ENCODE measurements at regions not wholly inside any gene's neighbourhood (a gene's known extent, or its start where the extent isn't known, plus 50 kb on each side); places are given as distances from the start of the nearest gene placed in this dataset.

DNA sequence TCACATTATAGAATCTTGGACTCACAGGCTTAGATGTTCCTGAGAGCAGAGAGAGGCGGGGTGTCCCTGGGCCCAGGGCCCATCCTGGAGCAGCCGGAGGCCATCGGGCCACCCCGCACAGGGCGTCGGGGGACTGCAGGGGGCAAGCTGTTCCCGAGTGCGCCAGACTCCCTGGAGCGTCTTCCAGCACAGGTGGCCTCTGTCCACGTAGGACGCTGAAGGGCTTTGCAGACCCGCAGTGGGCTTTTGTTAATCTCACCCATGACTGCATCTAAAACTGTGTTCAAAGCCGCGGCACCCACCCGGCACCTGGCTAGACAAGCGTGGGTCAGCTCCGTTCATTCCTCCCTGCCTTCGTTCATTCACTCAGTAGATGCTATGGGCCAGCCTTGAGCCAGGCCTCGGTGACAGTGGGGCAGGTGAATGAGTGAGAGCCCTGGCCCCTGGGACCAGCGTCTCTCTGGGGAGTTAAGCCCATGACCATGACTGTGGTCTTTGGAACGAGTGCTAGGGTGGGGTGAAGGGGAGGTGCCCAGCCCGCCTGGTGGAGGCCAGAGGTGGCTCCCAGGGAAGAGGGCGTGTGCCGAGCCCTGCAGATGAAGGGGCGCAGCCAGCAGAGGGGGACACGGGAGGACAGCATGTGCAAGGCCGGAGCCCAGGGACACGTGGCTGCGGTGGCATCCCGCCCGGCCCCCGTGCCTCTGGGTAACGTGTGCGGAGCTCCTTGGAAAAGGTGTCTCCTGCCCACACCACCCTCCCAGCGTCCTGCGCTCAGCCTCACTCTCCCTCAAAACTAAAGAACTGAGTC is 98.3 kb downstream of the HMX1 start:
- no peaks in the 10 kb centered on the region for H3K36me3 ChIP-seq (ENCODE audit: control insufficient read depth in 2 of 2, extremely low read depth in 1 of 2, insufficient read depth in 2 of 2, low read length in 2 of 2)
- no peak overlapping the region for H3K4me2 ChIP-seq (ENCODE audit: control insufficient read depth, extremely low read depth, insufficient read depth, low read depth, low read length)
- no peak for FAIRE-seq
- H3K4me1 ChIP-seq (ENCODE audit: control insufficient read depth, extremely low read depth, insufficient read depth, low read length), result no peaks in the 10 kb centered on the region
- H2AFZ ChIP-seq (ENCODE audit: control insufficient read depth, low read length), result no peak overlapping the region
- dilution Hi-C loops (cut with MboI; ENCODE audit: extremely low pct_ligation_motif_present, low sequenced_read_pairs), result no loop called here
- H4K20me1 ChIP-seq (ENCODE audit: control insufficient read depth, extremely low read depth, insufficient read depth, low read length), result no peaks in the 10 kb centered on the region
- H3K9ac ChIP-seq (ENCODE audit: control insufficient read depth, extremely low read depth, insufficient read depth, low read length), result no peak overlapping the region
- no peak for DNase-seq (ENCODE audit: low read depth, low spot score)
- no peak overlapping the region for H3K27ac ChIP-seq (ENCODE audit: control insufficient read depth, insufficient read depth, low read length)
- no peaks in the 10 kb centered on the region for H3K9me1 ChIP-seq (ENCODE audit: control insufficient read depth, extremely low read depth, insufficient read depth, low read length)
- peaks cover 2% of the 10 kb centered on the region for H3K9me3 ChIP-seq (ENCODE audit: control insufficient read depth, low read depth, low read length)
- H3K27me3 ChIP-seq (ENCODE audit: control insufficient read depth, extremely low read depth, insufficient read depth, low read length), result no peaks in the 10 kb centered on the region
- H3K4me3 ChIP-seq (ENCODE audit: control insufficient read depth in 2 of 3, extremely low read depth in 1 of 3, insufficient read depth in 2 of 3, low read depth in 1 of 3, low read length in 3 of 3), result no peak overlapping the region
- TF ChIP-seq, protein P1, sequence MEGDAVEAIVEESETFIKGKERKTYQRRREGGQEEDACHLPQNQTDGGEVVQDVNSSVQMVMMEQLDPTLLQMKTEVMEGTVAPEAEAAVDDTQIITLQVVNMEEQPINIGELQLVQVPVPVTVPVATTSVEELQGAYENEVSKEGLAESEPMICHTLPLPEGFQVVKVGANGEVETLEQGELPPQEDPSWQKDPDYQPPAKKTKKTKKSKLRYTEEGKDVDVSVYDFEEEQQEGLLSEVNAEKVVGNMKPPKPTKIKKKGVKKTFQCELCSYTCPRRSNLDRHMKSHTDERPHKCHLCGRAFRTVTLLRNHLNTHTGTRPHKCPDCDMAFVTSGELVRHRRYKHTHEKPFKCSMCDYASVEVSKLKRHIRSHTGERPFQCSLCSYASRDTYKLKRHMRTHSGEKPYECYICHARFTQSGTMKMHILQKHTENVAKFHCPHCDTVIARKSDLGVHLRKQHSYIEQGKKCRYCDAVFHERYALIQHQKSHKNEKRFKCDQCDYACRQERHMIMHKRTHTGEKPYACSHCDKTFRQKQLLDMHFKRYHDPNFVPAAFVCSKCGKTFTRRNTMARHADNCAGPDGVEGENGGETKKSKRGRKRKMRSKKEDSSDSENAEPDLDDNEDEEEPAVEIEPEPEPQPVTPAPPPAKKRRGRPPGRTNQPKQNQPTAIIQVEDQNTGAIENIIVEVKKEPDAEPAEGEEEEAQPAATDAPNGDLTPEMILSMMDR (optimal IDR thresholded peaks at IDR 0.05 in 1 of 3, IDR thresholded peaks at IDR 0.05 in 1 of 3, conservative IDR thresholded peaks at IDR 0.05 in 1 of 3; ENCODE audit: extremely low read depth in 1 of 3, insufficient read depth in 2 of 3, low read length in 3 of 3), result no peak
- TF ChIP-seq EZH2 (IDR thresholded peaks at IDR 0.05; ENCODE audit: low read length), result no peak
- no peaks in the 10 kb centered on the region for H3K79me2 ChIP-seq (ENCODE audit: control insufficient read depth, insufficient read depth, low read length)

DNA sequence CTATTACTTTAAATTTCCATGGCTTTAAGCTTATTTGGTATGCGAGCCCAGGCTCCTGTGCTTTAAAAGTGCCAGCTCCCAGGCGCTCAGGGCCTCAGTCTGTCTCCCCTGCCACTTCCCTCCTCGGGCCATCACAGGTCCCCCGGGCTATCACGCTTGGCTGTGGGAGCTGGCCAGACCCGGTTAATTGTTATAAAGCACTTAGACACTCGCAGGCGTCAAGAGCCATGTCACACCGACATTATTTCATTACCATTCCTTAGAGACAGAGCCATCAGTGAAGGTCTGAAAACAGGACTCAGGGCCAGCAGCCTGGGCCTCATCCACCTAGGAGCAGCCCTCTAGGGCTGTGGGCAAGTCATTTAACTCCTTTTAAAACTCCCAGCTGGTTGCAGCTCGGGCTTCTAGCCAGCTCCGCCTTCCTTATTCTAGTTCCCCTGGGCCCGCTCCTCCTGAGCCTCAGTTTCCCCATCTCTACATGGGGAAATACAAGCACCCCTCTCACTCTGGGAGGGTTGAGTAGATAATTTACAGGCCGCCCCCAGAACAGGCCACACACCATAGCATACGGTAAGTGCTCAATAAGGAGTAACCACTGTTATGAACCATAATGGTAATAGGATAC is 99.0 kb downstream of the HMX1 start:
- DNase-seq (ENCODE audit: low read depth, low spot score), result no peak

More for the DNA sequence above, 99.0 kb downstream of the HMX1 start:
- Histone ChIP-seq H2AFZ (ENCODE audit: control insufficient read depth, low read length) (no peak overlapping the region), H3K9me3 (ENCODE audit: control insufficient read depth, low read depth, low read length) (peaks cover 2% of the 10 kb centered on the region), H3K79me2 (ENCODE audit: control insufficient read depth, insufficient read depth, low read length) (no peaks in the 10 kb centered on the region), H3K27me3 (ENCODE audit: control insufficient read depth, extremely low read depth, insufficient read depth, low read length) (no peaks in the 10 kb centered on the region), H3K27ac (ENCODE audit: control insufficient read depth, insufficient read depth, low read length) (no peak overlapping the region), H3K9me1 (ENCODE audit: control insufficient read depth, extremely low read depth, insufficient read depth, low read length) (no peaks in the 10 kb centered on the region), H3K4me3 (ENCODE audit: control insufficient read depth in 2 of 3, extremely low read depth in 1 of 3, insufficient read depth in 2 of 3, low read depth in 1 of 3, low read length in 3 of 3) (no peak overlapping the region), H3K9ac (ENCODE audit: control insufficient read depth, extremely low read depth, insufficient read depth, low read length) (no peak overlapping the region), H3K4me2 (ENCODE audit: control insufficient read depth, extremely low read depth, insufficient read depth, low read depth, low read length) (no peak overlapping the region), H3K4me1 (ENCODE audit: control insufficient read depth, extremely low read depth, insufficient read depth, low read length) (no peaks in the 10 kb centered on the region), H3K36me3 (ENCODE audit: control insufficient read depth in 2 of 2, extremely low read depth in 1 of 2, insufficient read depth in 2 of 2, low read length in 2 of 2) (no peaks in the 10 kb centered on the region), H4K20me1 (ENCODE audit: control insufficient read depth, extremely low read depth, insufficient read depth, low read length) (no peaks in the 10 kb centered on the region)
- dilution Hi-C loops (cut with MboI; ENCODE audit: extremely low pct_ligation_motif_present, low sequenced_read_pairs), result no loop called here
- FAIRE-seq, result no peak
- no peak for TF ChIP-seq EZH2 (IDR thresholded peaks at IDR 0.05; ENCODE audit: low read length)
- TF ChIP-seq, protein P1 (optimal IDR thresholded peaks at IDR 0.05 in 1 of 3, IDR thresholded peaks at IDR 0.05 in 1 of 3, conservative IDR thresholded peaks at IDR 0.05 in 1 of 3; ENCODE audit: extremely low read depth in 1 of 3, insufficient read depth in 2 of 3, low read length in 3 of 3), result no peak
